ENCODE measurements at regions not wholly inside any gene's neighbourhood (a gene's known extent, or its start where the extent isn't known, plus 50 kb on each side); places are given as distances from the start of the nearest gene placed in this dataset.
"Not testable (repeated sequence)": the region's sequence is repeated elsewhere in the genome, so short reads cannot be mapped to it uniquely, and the experiment has no call there.

DNA sequence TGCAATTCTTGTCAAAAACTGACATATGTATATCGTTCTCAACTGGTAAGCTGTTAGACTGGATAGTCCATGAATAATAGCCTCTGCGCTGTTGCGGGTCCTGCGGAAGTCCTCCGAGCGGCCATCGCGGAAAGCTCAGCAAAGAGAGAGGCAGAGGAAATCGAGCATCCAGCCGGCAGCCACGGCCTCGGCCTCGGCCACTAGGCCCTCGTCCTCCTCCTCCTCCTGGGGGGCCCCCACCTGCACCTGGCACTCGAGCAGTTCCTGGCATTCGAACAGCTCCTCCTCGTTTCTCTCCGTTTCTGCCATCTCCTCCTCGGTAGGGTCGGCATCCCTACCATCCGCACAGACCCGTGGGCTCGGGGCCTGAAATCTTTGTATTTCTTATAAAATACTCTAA is 111.2 kb upstream of the CYLC1 start:
- not testable (repeated sequence) for FAIRE-seq

DNA sequence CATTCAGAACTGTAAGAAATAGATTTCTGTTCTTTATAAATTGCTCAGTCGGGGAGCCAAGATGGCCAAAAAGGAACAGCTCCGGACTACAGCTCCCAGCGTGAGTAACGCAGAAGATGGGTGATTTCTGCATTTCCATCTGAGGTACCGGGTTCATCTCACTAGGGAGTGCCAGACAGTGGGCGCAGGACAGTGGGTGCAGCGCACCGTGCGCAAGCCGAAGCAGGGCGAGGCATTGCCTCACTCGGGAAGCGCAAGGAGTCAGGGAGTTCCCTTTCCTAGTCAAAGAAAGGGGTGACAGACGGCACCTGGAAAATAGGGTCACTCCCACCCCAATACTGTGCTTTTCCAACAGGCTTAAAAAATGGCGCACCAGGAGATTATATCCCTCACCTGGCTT is 110.5 kb upstream of the CYLC1 start:
- not testable (repeated sequence) for FAIRE-seq

DNA sequence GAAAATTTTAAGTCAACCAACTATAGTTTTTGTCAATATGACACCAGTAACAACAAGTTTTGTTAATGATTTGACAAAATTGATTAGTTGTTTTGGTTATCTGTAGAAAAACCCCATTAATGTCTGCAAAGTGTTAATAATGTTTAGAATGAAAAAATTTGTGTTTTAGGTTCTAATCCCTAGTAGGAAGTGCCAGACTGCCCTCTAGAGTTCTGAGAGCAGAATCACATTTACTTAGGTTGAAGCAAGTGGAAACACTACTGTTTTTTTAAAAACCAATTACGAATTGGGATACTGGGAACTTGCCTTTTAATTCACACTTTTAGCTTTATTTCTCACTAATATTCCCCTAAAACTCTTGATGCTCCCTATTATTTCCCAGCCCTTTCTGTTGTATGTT is 101.1 kb upstream of the CYLC1 start:
- peak; percentile 70 for FAIRE-seq

DNA sequence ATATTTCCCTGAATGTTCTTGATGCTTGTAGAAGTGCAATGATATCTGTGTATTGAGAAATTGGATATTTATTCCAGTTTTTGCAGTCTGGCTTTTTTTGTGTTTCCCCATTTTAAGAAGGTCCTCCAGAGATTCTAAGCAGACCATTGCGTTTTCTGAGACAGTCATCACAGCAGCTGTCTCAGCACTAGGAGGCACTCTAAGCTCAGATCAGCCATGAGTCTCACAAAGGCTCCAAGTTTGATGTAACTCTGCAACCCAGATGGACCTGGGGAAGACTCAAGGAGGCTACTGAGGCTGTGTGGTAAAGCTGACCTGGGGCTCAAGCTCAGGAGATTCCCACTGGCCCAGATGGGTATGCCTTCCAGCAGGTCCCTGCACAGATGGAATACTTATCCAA is 89.3 kb upstream of the CYLC1 start:
- FAIRE-seq: no peak

All from A204.1 (cell line).